ENCODE measurements at regions not wholly inside any gene's neighbourhood (a gene's known extent, or its start where the extent isn't known, plus 50 kb on each side); places are given as distances from the start of the nearest gene placed in this dataset.

GRCh38 chr3:104952146-104952972, 414.4 kb upstream of the ALCAM start:
- TF ChIP-seq, protein P1, sequence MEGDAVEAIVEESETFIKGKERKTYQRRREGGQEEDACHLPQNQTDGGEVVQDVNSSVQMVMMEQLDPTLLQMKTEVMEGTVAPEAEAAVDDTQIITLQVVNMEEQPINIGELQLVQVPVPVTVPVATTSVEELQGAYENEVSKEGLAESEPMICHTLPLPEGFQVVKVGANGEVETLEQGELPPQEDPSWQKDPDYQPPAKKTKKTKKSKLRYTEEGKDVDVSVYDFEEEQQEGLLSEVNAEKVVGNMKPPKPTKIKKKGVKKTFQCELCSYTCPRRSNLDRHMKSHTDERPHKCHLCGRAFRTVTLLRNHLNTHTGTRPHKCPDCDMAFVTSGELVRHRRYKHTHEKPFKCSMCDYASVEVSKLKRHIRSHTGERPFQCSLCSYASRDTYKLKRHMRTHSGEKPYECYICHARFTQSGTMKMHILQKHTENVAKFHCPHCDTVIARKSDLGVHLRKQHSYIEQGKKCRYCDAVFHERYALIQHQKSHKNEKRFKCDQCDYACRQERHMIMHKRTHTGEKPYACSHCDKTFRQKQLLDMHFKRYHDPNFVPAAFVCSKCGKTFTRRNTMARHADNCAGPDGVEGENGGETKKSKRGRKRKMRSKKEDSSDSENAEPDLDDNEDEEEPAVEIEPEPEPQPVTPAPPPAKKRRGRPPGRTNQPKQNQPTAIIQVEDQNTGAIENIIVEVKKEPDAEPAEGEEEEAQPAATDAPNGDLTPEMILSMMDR (IDR thresholded peaks at IDR 0.05; ENCODE audit: borderline replicate concordance, extremely low read depth, low read length, poor library complexity, severe bottlenecking): no peak
- TF ChIP-seq EZH2 (IDR thresholded peaks at IDR 0.05; ENCODE audit: borderline replicate concordance, low read depth, low read length, severe bottlenecking): no peak
